ENCODE measurements at regions not wholly inside any gene's neighbourhood (a gene's known extent, or its start where the extent isn't known, plus 50 kb on each side); places are given as distances from the start of the nearest gene placed in this dataset.

DNA sequence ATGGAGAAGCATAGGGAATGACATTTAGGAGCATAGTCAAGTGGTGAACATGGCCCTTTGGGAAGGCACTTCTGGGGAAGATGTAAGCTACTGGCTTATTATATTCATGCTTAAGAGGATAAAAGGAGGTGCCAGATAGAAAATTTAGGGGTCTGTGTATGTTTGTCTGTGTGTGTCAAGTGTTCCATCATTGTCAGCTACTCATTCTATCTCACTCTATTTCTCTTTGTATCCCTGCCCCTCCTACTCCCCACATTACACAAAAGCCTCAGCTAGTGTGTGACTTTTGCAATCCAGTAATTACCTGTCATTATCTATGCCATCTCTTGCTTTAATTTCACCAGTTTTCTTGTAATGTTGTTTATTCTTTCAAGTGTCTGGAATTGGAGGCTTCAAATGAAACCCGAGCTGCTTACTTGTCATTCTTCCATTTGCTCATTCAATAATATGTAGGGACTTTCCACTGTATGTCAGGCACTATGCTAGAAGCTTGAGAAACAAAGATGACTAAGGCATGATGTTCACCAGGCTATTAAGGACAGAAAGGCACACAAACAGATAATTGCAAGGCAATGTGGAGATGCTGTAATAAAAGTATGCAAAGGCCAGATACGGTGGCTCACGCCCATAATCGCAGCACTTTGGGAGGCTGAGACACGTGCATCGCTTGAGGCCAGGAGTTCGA lies 229.8 kb upstream of the TEX13C start:
- intact Hi-C loops (cut with DNase I): no loop called here
- Histone ChIP-seq H3K27ac (no peak overlapping the region), H3K9ac (ENCODE audit: low read depth in 2 of 2, low read length in 2 of 2) (no peak overlapping the region), H3K4me1 (no peaks in the 10 kb centered on the region), H3K36me3 (no peaks in the 10 kb centered on the region), H3K4me3 (no peak overlapping the region), H3K27me3 (no peaks in the 10 kb centered on the region), H3K9me3 (no peaks in the 10 kb centered on the region)
- no peak for DNase-seq
- no peak for TF ChIP-seq CTCF (IDR thresholded peaks at IDR 0.05)

- Histone ChIP-seq H3K4me3 (no peak overlapping the region), H3K27me3 (no peaks in the 10 kb centered on the region), H3K36me3 (no peaks in the 10 kb centered on the region), H3K27ac (no peak overlapping the region), H3K9ac (ENCODE audit: low read depth in 2 of 2, low read length in 2 of 2) (no peak overlapping the region), H3K4me1 (no peaks in the 10 kb centered on the region), H3K9me3 (no peaks in the 10 kb centered on the region)
- TF ChIP-seq CTCF (IDR thresholded peaks at IDR 0.05): no peak
- DNase-seq: no peak
- intact Hi-C loops (cut with DNase I): no loop called here
Observed at GRCh38 chrX:125093852-125094251, 225.8 kb upstream of the TEX13C start.

- Histone ChIP-seq H3K4me1 (no peaks in the 10 kb centered on the region), H3K4me3 (no peak overlapping the region), H3K9me3 (no peaks in the 10 kb centered on the region), H3K27ac (no peak overlapping the region), H3K9ac (ENCODE audit: low read depth in 2 of 2, low read length in 2 of 2) (no peak overlapping the region), H3K27me3 (no peaks in the 10 kb centered on the region), H3K36me3 (no peaks in the 10 kb centered on the region)
- DNase-seq: no peak
- TF ChIP-seq CTCF (IDR thresholded peaks at IDR 0.05): no peak
- intact Hi-C loops (cut with DNase I): no loop called here
Observed at GRCh38 chrX:125094901-125095300, 224.8 kb upstream of the TEX13C start.

DNA sequence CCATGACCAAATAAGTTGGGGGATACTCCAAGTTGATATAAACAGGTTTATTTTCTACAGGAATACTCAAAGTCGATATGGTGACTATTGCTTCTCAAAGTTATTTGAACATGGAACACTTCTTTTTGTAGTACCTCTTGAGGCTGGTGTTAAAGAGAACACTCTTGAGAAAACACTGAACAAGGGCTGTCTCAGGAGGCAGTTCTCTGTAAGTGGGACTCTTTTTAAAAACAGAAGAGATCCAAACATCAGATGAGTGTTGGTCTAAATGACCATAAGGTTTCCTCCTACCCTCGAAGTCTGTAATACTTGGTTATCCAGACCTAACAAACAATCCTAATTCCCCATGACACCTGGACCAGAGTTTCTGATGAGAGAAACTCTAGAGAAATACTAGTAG lies 223.2 kb upstream of the TEX13C start:
- Histone ChIP-seq H3K36me3 (no peaks in the 10 kb centered on the region), H3K27me3 (no peaks in the 10 kb centered on the region)
- TF ChIP-seq CTCF (IDR thresholded peaks at IDR 0.05): no peak

DNA sequence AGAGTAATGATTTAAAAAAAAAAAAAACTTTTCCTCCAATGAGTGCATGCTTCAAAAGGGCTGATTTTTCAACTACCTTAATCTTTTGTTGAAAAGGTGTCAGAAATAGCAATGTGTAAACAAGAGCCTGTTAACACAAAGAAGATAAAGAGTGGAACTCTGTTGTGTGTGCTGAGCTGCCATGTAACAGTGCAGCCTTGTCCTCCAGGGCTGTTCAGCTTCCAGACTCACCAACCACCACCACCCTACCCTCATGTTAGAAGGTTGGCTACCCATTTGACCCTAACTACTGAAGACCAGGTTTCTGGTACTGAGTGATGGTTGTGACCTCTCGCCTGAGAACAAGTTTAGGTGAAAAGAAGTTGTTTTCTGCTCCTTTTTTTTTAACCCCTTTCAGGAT lies 222.8 kb upstream of the TEX13C start:
- Histone ChIP-seq H3K9ac (ENCODE audit: low read depth in 2 of 2, low read length in 2 of 2) (no peak overlapping the region), H3K27ac (no peak overlapping the region), H3K4me1 (no peaks in the 10 kb centered on the region), H3K36me3 (no peaks in the 10 kb centered on the region), H3K4me3 (no peak overlapping the region), H3K9me3 (no peaks in the 10 kb centered on the region), H3K27me3 (no peaks in the 10 kb centered on the region)
- DNase-seq: no peak
- no peak for TF ChIP-seq CTCF (IDR thresholded peaks at IDR 0.05)
- intact Hi-C loops (cut with DNase I): no loop called here

More for the DNA sequence above, 223.2 kb upstream of the TEX13C start:
- H3K9ac ChIP-seq (ENCODE audit: low read depth in 2 of 2, low read length in 2 of 2): no peak overlapping the region
- DNase-seq: no peak
- no peak overlapping the region for H3K4me3 ChIP-seq
- intact Hi-C loops (cut with DNase I): no loop called here
- H3K4me1 ChIP-seq: no peaks in the 10 kb centered on the region
- H3K9me3 ChIP-seq: no peaks in the 10 kb centered on the region
- H3K27ac ChIP-seq: no peak overlapping the region

Data from colonic mucosa (tissue), 4 donors.